ENCODE measurements at regions not wholly inside any gene's neighbourhood (a gene's known extent, or its start where the extent isn't known, plus 50 kb on each side); places are given as distances from the start of the nearest gene placed in this dataset.
"Not testable (repeated sequence)": the region's sequence is repeated elsewhere in the genome, so short reads cannot be mapped to it uniquely, and the experiment has no call there.

DNA sequence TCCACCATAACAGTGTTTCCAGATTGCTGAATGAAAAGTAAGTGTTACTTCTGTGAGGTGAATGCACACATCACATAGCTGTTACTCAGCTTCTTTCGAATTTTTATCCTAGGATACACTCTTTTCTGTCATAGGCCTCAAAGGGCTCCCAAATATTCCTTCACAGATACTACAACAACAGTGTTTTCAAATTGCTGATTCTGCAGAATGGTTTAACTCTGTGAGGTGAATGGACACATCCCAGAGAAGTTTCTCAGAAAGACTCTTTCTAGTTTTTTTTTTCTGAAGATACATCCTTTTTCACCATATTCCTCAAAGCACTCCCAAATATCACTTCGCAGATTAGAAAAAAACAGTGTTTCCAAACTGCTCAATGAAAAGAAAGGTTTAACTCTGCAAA lies 221.1 kb downstream of the OR4A5 start:
- POLR2A ChIA-PET = no interaction called here
- Mint-ChIP-seq H3K4me3 (no peak overlapping the region), H3K27ac (no peak overlapping the region), H3K4me1 (no peaks in the 10 kb centered on the region), H3K27me3 (no peaks in the 10 kb centered on the region), H3K9me3 (peaks cover 39% of the 10 kb centered on the region), H3K36me3 (ENCODE audit: low read depth) (no peaks in the 10 kb centered on the region)
- CTCF ChIA-PET = no interaction called here
- DNase-seq = no peak

DNA sequence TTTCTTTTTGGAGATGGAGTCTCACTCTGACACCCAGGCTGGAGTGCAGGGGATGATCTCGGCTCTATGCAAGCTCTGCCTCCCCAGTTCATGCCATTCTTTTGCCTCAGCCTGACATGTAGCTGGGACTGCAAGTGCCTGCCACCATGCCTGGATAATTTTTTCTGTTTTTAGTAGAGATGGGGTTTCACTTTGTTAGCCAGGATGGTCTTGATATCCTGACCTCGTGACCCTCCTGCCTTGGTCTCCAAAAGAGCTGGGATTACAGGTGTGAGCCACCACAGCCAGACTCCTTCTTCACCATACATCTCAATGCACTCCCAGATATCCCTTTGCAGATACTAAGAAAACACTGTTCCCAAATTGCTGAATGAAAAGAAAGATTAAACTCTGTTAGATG lies 224.3 kb downstream of the OR4A5 start:
- Mint-ChIP-seq H3K9me3 (peaks cover 42% of the 10 kb centered on the region), H3K4me3 (no peak overlapping the region), H3K36me3 (ENCODE audit: low read depth) (no peaks in the 10 kb centered on the region), H3K4me1 (no peaks in the 10 kb centered on the region), H3K27me3 (no peaks in the 10 kb centered on the region), H3K27ac (no peak overlapping the region)
- DNase-seq = no peak
- ChIA-PET CTCF (interaction anchor here (1.4 kb wide), 1 partner anchor 10 kb away, joined by 3 read pairs; no protein-coding TSS in a partner anchor), POLR2A (no interaction called here)

- H3K4me3 Mint-ChIP-seq = no peak overlapping the region
- no peak overlapping the region for H3K27ac Mint-ChIP-seq
- POLR2A ChIA-PET = no interaction called here
- no peak for DNase-seq
- peaks cover 26% of the 10 kb centered on the region for H3K9me3 Mint-ChIP-seq
- no peaks in the 10 kb centered on the region for H3K36me3 Mint-ChIP-seq (ENCODE audit: low read depth)
- CTCF ChIA-PET = no interaction called here
- no peaks in the 10 kb centered on the region for H3K27me3 Mint-ChIP-seq
- no peaks in the 10 kb centered on the region for H3K4me1 Mint-ChIP-seq
Measured at GRCh38 chr11:54944211-54944610, 237.6 kb downstream of the OR4A5 start.

GRCh38 chr11:54946424-54946823 lies 239.8 kb downstream of the OR4A5 start:
- no peaks in the 10 kb centered on the region for H3K36me3 Mint-ChIP-seq (ENCODE audit: low read depth)
- H3K4me3 Mint-ChIP-seq = no peak overlapping the region
- H3K27ac Mint-ChIP-seq = no peak overlapping the region
- no peak for DNase-seq
- H3K27me3 Mint-ChIP-seq = no peaks in the 10 kb centered on the region
- no peaks in the 10 kb centered on the region for H3K4me1 Mint-ChIP-seq
- ChIA-PET CTCF (no interaction called here), POLR2A (no interaction called here)
- H3K9me3 Mint-ChIP-seq = peaks cover 23% of the 10 kb centered on the region

DNA sequence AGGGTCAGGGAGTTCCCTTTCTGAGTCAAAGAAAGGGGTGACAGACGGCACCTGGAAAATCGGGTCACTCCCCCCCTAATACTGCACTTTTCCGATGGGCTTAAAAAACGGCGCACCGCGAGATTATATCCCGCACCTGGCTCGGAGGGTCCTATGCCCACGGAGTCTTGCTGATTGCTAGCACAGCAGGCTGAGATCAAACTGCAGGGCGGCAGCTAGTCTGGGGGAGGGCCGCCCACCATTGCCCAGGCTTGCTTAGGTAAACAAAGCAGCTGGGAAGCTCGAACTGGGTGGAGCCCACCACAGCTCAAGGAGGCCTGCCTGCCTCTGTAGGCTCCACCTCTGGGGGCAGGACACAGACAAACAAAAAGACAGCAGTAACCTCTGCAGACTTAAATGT lies 240.5 kb downstream of the OR4A5 start:
- CTCF ChIA-PET; H3K4me3 Mint-ChIP-seq; H3K27me3 Mint-ChIP-seq; H3K36me3 Mint-ChIP-seq (ENCODE audit: low read depth); POLR2A ChIA-PET; H3K27ac Mint-ChIP-seq; DNase-seq; H3K4me1 Mint-ChIP-seq: not testable (repeated sequence)
- peaks cover 19% of the 10 kb centered on the region for H3K9me3 Mint-ChIP-seq

DNA sequence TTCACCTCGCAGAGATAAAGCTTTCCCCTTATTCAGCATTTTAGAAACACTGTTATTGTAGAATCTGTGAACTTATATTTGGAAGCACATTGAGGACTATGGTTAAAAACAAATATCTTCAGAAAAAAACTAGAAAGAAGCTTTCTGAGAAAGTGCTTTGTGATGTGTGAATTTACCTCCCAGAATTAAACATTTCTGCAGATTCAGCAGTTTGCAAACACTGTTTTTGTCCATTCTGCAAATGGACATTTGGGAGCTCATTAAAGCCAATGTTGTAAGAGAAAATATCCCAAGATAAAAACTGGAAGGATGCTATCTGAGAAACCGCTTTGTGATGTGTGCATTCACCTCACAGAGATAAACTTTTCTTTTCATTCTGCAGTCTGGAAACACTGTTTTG lies 272.7 kb downstream of the OR4A5 start:
- Mint-ChIP-seq H3K27me3 (no peaks in the 10 kb centered on the region), H3K4me1 (no peaks in the 10 kb centered on the region), H3K4me3 (no peak overlapping the region), H3K36me3 (ENCODE audit: low read depth) (no peaks in the 10 kb centered on the region), H3K27ac (no peak overlapping the region), H3K9me3 (peaks cover 32% of the 10 kb centered on the region)
- ChIA-PET CTCF (no interaction called here), POLR2A (no interaction called here)
- no peak for DNase-seq

DNA sequence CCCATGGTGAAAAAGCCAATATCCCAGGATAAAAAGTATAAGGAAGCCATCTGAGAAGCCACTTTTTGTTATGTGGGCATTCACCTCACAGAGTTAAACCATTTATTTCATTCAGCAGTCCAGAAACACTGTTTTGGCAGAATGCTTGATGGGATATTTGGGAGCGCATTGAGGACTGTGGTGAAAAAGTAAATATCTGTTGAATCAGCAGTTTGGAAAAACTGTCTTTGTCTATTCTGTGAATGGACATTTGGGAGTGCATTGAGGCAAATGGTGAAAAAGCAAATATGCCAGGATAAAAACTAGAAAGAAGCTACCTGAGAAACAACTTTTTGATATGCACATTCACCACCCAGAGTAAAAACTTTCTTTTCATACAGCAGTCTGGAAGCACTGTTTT lies 276.2 kb upstream of the TRIM48 start:
- Mint-ChIP-seq H3K27me3 (no peaks in the 10 kb centered on the region), H3K36me3 (ENCODE audit: low read depth) (no peaks in the 10 kb centered on the region), H3K4me3 (no peak overlapping the region), H3K4me1 (no peaks in the 10 kb centered on the region), H3K9me3 (peaks cover 54% of the 10 kb centered on the region), H3K27ac (no peak overlapping the region)
- ChIA-PET POLR2A (no interaction called here), CTCF (no interaction called here)
- no peak for DNase-seq

- POLR2A ChIA-PET, DNase-seq, CTCF ChIA-PET: not testable (repeated sequence)
Measured at GRCh38 chr11:55028837-55029236, 233.1 kb upstream of the TRIM48 start.

GRCh38 chr11:55054723-55055122 lies 207.2 kb upstream of the TRIM48 start:
- Mint-ChIP-seq H3K4me1 (no peaks in the 10 kb centered on the region), H3K9me3 (peaks cover 18% of the 10 kb centered on the region), H3K27me3 (no peaks in the 10 kb centered on the region), H3K36me3 (ENCODE audit: low read depth) (no peaks in the 10 kb centered on the region), H3K4me3 (no peak overlapping the region), H3K27ac (no peak overlapping the region)
- DNase-seq = no peak
- ChIA-PET POLR2A (no interaction called here), CTCF (interaction anchor here (0.9 kb wide), 1 partner anchor 13 kb away, joined by 3 read pairs; no protein-coding TSS in a partner anchor)

More at GRCh38 chr11:55028837-55029236, 233.1 kb upstream of the TRIM48 start:
- H3K4me1 Mint-ChIP-seq; H3K36me3 Mint-ChIP-seq (ENCODE audit: low read depth); H3K27me3 Mint-ChIP-seq; H3K27ac Mint-ChIP-seq; H3K4me3 Mint-ChIP-seq: not testable (repeated sequence)
- H3K9me3 Mint-ChIP-seq = peaks cover 38% of the 10 kb centered on the region

DNA sequence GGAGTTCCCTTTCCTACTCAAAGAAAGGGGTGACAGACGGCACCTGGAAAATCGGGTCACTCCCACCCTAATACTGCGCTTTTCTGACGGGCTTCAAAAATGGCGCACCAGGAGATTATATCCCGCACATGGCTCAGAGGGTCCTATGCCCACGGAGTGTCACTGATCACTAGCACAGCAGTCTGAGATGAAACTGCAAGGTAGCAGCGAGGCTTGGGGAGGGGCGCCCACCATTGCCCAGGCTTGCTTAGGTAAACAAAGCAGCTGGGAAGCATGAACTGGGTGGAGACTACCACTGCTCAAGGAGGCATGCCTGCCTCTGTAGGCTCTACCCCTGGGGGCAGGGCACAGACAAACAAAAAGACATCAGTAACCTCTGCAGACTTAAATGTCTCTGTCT lies 177.4 kb upstream of the TRIM48 start:
- POLR2A ChIA-PET; H3K27me3 Mint-ChIP-seq; H3K36me3 Mint-ChIP-seq (ENCODE audit: low read depth); DNase-seq; H3K4me3 Mint-ChIP-seq; H3K27ac Mint-ChIP-seq; CTCF ChIA-PET; H3K4me1 Mint-ChIP-seq: not testable (repeated sequence)
- H3K9me3 Mint-ChIP-seq = peaks cover 54% of the 10 kb centered on the region

GRCh38 chr11:55106391-55106790 lies 155.6 kb upstream of the TRIM48 start:
- ChIA-PET POLR2A (no interaction called here), CTCF (no interaction called here)
- Mint-ChIP-seq H3K27me3 (no peaks in the 10 kb centered on the region), H3K27ac (no peak overlapping the region), H3K4me3 (no peak overlapping the region), H3K9me3 (peaks cover 19% of the 10 kb centered on the region), H3K36me3 (ENCODE audit: low read depth) (no peaks in the 10 kb centered on the region), H3K4me1 (no peaks in the 10 kb centered on the region)
- no peak for DNase-seq
